ENCODE measurements at regions not wholly inside any gene's neighbourhood (a gene's known extent, or its start where the extent isn't known, plus 50 kb on each side); places are given as distances from the start of the nearest gene placed in this dataset.

DNA sequence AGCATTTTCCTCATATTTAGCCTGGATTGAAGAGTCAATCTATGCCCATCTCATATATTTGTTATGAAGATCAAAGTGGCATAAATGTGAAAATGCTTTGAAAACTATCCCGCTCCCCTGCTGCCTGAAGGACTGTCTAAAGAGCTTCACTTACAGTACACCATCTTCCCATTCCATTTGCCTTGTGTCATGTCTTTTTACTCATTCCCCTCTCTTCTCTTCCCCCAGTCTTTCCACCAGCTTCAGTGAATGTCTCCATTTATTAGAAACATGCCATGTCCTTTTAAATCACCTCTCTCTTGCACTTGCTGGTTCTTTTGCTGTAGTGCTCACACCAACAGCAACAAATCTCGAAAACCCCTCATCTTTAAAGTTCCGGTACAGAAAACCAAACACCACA lies 192.7 kb upstream of the SGCD start:
- H3K4me3 ChIP-seq (ENCODE audit: low read depth, low read length), result no peak overlapping the region
- TF ChIP-seq, protein P1, sequence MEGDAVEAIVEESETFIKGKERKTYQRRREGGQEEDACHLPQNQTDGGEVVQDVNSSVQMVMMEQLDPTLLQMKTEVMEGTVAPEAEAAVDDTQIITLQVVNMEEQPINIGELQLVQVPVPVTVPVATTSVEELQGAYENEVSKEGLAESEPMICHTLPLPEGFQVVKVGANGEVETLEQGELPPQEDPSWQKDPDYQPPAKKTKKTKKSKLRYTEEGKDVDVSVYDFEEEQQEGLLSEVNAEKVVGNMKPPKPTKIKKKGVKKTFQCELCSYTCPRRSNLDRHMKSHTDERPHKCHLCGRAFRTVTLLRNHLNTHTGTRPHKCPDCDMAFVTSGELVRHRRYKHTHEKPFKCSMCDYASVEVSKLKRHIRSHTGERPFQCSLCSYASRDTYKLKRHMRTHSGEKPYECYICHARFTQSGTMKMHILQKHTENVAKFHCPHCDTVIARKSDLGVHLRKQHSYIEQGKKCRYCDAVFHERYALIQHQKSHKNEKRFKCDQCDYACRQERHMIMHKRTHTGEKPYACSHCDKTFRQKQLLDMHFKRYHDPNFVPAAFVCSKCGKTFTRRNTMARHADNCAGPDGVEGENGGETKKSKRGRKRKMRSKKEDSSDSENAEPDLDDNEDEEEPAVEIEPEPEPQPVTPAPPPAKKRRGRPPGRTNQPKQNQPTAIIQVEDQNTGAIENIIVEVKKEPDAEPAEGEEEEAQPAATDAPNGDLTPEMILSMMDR (IDR thresholded peaks at IDR 0.05; ENCODE audit: borderline replicate concordance, insufficient read depth, low read depth, low read length), result no peak

DNA sequence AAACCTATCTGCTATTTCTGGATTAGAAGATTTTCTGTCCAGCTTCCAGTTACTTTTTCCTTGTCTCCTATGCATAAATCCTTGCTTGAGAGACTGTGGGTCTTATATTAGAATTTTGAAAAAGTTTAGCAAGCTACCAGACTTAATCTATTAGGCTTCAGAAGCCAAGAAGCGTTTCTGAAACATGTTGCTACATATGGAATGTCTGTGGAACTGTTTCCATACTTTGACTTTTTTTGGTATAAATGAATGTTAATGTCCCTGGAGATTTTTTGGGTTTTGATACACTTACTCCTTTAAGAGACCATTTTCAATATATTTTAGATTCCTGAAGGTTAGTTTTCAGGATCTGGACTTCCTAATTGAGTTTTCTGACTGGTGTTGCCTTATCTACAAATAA lies 191.4 kb upstream of the SGCD start:
- H3K4me3 ChIP-seq (ENCODE audit: low read depth, low read length), result no peak overlapping the region
- TF ChIP-seq, protein P1 (IDR thresholded peaks at IDR 0.05; ENCODE audit: borderline replicate concordance, insufficient read depth, low read depth, low read length), result no peak

DNA sequence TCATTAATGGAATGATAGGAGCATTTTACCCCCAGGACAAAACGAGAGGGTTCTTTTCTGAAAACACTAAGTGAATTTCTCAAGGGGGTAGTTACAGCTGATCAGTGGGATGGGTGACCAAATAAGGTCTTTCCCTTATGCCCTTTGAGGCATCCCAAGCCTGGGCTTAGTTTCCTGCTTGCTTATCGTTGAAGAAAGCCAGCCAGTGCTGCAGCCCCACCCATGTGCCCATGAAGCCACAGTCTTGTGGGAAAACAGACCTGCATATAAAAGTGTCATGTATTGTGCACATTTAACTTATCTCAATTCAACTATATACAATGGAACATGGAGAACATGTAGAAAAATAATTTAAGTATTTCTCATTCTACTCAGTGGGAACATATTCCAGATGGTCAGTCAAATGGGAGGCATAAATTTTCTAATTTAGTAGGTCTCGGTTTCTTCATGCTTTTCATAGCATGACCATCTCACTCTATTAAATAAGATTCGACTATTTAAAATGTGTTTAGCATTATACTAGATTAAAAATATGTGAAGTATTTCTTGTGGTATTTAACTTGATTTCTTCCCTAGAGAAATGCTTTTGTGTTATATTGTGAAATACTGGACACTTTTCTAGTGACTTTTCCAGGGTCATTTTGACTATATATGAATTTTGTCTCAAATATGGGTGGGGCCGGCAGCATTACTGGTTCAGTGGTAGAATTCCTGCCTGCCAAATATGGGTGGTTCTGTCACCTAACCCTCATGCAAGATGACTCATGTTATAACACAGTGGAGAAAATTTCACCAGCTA lies 189.7 kb upstream of the SGCD start:
- TF ChIP-seq, protein P1 (IDR thresholded peaks at IDR 0.05; ENCODE audit: borderline replicate concordance, insufficient read depth, low read depth, low read length), result no peak
- H3K4me3 ChIP-seq (ENCODE audit: low read depth, low read length), result no peak overlapping the region

DNA sequence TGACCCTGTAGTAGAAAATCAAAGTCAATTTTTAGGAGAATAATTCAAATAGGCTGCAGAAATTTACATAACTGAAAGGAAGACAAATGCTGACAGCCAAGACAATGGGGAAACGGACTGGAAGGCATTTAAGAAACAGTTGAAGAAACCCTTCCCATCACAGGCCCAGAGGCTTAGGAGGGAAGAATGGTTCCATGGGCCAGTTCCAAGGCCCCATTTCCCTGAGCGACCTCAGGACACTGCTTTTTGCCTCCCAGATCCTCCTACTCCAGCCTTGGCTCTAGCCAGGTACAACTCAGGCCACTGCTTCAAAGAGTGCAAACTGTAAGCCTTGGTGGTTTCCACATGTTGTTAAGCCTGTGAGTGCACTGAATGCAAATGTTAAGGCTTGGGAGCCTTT lies 184.1 kb upstream of the SGCD start:
- H3K4me3 ChIP-seq (ENCODE audit: low read depth, low read length), result no peak overlapping the region
- TF ChIP-seq, protein P1 (IDR thresholded peaks at IDR 0.05; ENCODE audit: borderline replicate concordance, insufficient read depth, low read depth, low read length), result no peak

DNA sequence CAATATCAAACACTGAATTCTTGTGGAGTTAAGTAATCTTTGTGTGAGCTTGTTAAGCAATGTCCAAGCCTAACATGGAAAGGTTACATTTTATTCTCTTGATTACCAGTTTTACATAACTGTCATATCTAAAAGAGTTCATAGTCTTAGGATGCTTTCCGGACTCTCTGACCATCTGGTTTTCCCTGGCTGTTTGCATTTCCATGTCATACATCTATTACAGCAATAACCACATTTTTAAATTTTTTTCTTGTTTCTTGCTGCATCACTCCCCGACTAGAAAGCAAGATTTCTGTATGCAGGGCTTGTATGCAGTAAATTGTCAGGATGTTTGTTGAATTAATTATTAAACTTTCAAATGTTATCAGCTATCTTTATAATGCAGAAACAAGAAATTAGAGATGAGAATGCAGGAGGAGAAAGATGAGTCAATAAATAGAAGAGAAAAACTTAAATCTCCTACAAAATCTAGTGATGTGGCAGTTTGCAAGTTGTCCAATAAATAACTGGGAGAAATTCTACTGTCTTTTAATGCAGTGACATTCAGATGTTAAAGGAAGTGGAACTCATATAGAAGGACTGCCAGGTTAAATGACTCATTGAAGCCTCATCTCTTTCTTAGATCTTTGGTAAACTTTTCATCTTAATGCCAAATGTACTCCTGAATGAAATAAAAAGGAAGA lies 179.6 kb upstream of the SGCD start:
- TF ChIP-seq, protein P1 (IDR thresholded peaks at IDR 0.05; ENCODE audit: borderline replicate concordance, insufficient read depth, low read depth, low read length), result no peak
- H3K4me3 ChIP-seq (ENCODE audit: low read depth, low read length), result no peak overlapping the region

DNA sequence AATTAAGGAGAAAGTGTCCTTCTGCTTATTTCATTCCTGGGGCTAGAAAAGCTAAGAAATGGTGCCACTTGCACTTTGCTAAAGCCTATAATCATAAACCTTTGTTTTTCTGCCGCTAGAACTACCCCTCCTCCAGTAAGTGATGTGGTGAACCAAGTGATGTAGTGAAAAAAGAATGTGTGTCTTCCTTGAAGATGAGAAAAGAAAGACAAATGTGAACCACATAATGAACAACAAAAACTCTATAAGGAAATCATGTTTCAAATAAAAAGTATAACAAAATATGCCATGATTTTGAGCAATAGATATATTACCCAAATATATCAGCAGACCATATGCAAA lies 179.0 kb upstream of the SGCD start:
- H3K4me3 ChIP-seq (ENCODE audit: low read depth, low read length), result no peak overlapping the region
- TF ChIP-seq, protein P1 (IDR thresholded peaks at IDR 0.05; ENCODE audit: borderline replicate concordance, insufficient read depth, low read depth, low read length), result no peak

DNA sequence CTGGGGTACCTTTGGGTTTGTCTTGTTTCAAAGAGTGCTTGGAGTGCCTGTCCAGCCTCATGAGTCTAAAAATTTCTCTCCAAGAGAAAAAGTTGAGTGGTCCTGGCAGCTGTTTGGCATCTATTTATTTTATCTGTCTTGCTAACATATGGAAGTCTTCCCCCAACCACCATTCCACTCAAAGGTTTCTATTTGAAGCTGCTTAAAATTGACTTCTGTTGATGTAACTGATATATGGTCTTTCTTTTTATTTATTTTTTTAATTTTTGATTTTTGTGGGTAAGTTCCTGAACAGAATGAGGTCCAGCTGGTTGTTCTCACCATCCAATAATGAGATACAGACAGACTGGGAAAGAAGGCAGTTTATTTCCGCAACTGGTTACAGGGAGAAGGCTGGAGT lies 178.7 kb upstream of the SGCD start:
- TF ChIP-seq, protein P1 (IDR thresholded peaks at IDR 0.05; ENCODE audit: borderline replicate concordance, insufficient read depth, low read depth, low read length), result no peak

More for the DNA sequence above, 178.7 kb upstream of the SGCD start:
- H3K4me3 ChIP-seq (ENCODE audit: low read depth, low read length), result no peak overlapping the region

Data from GM12875 (cell line).